ENCODE measurements at regions not wholly inside any gene's neighbourhood (a gene's known extent, or its start where the extent isn't known, plus 50 kb on each side); places are given as distances from the start of the nearest gene placed in this dataset.

GRCh38 chr3:118529554-118529953 lies 505.1 kb downstream of the IGSF11 start:
- Histone ChIP-seq H4K5ac (ENCODE audit: insufficient read length, low read depth, low read length) (no peak overlapping the region), H2BK5ac (ENCODE audit: low read depth, low read length) (no peak overlapping the region)
- WGBS, 2 experiments (ENCODE audit: extremely low coverage in 1 of 2, insufficient coverage in 1 of 2, insufficient read length in 1 of 2, insufficient replicate concordance in 2 of 2, low coverage in 1 of 2, low lambda C conversion rate in 2 of 2, missing lambda C conversion rate in 1 of 2), result 86% methylated on average over 2 of the region's 2 CpGs; no CpG with 5 or more reads in 1 of the 2 experiments
- TF ChIP-seq MAX (IDR thresholded peaks at IDR 0.05) (no peak), HDAC2 (IDR thresholded peaks at IDR 0.05; ENCODE audit: borderline replicate concordance in 1 of 2, low read depth in 2 of 2, low read length in 2 of 2) (no peak), RNF2 (IDR thresholded peaks at IDR 0.05; ENCODE audit: borderline replicate concordance, low read depth, low read length, missing control alignments, poor library complexity, severe bottlenecking) (no peak), NANOG (IDR thresholded peaks at IDR 0.05; ENCODE audit: insufficient read depth, low read depth, low read length, poor library complexity, severe bottlenecking) (no peak), CBX5 (IDR thresholded peaks at IDR 0.05; ENCODE audit: low read depth, low read length) (no peak), CTCF (IDR thresholded peaks at IDR 0.05; ENCODE audit: control extremely low read depth in 1 of 3, insufficient read depth in 1 of 3, low read depth in 1 of 3, low read length in 3 of 3) (no peak), NRF1 (IDR thresholded peaks at IDR 0.05; ENCODE audit: low read depth, low read length) (no peak), CEBPB (IDR thresholded peaks at IDR 0.05; ENCODE audit: low read depth, low read length) (no peak), EP300 (IDR thresholded peaks at IDR 0.05; ENCODE audit: borderline replicate concordance in 1 of 2, low read depth in 2 of 2, low read length in 2 of 2) (no peak), TEAD4 (IDR thresholded peaks at IDR 0.05; ENCODE audit: low read depth, low read length) (no peak), SP2 (IDR thresholded peaks at IDR 0.05; ENCODE audit: low read length) (no peak)

More at GRCh38 chr3:118529554-118529953, 505.1 kb downstream of the IGSF11 start:
- DNase-seq (ENCODE audit: low read depth in 1 of 2, low spot score in 2 of 2) (no peak), FAIRE-seq (no peak)
- Histone ChIP-seq H2BK120ac (replicated peaks; ENCODE audit: low read depth, low read length) (no peak overlapping the region), H3K4ac (replicated peaks; ENCODE audit: insufficient read length, low read depth, low read length) (no peak overlapping the region), H3K23me2 (ENCODE audit: low read depth, low read length) (no peaks in the 10 kb centered on the region), H3K4me1 (replicated peaks in 1 of 4; ENCODE audit: control insufficient read depth in 3 of 4, insufficient read depth in 4 of 4, low read length in 3 of 4) (no peaks in the 10 kb centered on the region), H3K9me3 (ENCODE audit: insufficient read depth in 2 of 2, low read depth in 1 of 2, low read length in 1 of 2) (no peaks in the 10 kb centered on the region), H3K4me3 (ENCODE audit: extremely low read depth in 1 of 4, insufficient read depth in 2 of 4, low read depth in 3 of 4, low read length in 4 of 4) (no peak overlapping the region), H3K23ac (ENCODE audit: insufficient read length) (no peak overlapping the region), H3K4me2 (ENCODE audit: insufficient read depth in 1 of 2, low read depth in 2 of 2, low read length in 2 of 2) (no peak overlapping the region), H3K27me3 (replicated peaks in 1 of 4; ENCODE audit: control insufficient read depth in 3 of 4, extremely low read depth in 1 of 4, insufficient read depth in 3 of 4, low read length in 3 of 4) (no peaks in the 10 kb centered on the region), H3K79me2 (ENCODE audit: control insufficient read depth in 1 of 2, insufficient read depth in 2 of 2, low read length in 2 of 2) (no peaks in the 10 kb centered on the region), H2AK5ac (ENCODE audit: low read depth, low read length) (no peak overlapping the region), H4K8ac (ENCODE audit: extremely low read depth, insufficient read depth, low read length) (no peak overlapping the region), H3K56ac (replicated peaks; ENCODE audit: insufficient read length, low read depth, low read length) (no peak overlapping the region), H2BK12ac (ENCODE audit: low read depth, low read length) (no peak overlapping the region), H4K20me1 (replicated peaks in 1 of 2; ENCODE audit: control insufficient read depth in 1 of 2, insufficient read depth in 2 of 2, low read length in 2 of 2) (no peaks in the 10 kb centered on the region), H3K27ac (ENCODE audit: low read depth, low read length) (no peak overlapping the region), H3K9ac (replicated peaks in 1 of 4; ENCODE audit: extremely low read depth in 1 of 4, low read depth in 3 of 4, low read length in 3 of 4) (no peak overlapping the region), H2BK15ac (ENCODE audit: low read length) (no peak overlapping the region), H2AFZ (ENCODE audit: low read length) (no peak overlapping the region), H3K79me1 (ENCODE audit: low read depth, low read length) (no peaks in the 10 kb centered on the region), H3K36me3 (ENCODE audit: control insufficient read depth in 2 of 4, insufficient read depth in 4 of 4, low read length in 3 of 4) (no peaks in the 10 kb centered on the region), H3K18ac (ENCODE audit: extremely low read depth, low read length) (no peak overlapping the region), H3K14ac (ENCODE audit: insufficient read length) (no peak overlapping the region), H4K91ac (replicated peaks; ENCODE audit: insufficient read length, low read length) (no peak overlapping the region), H2BK20ac (ENCODE audit: low read length) (no peak overlapping the region)
- ChIA-PET CTCF (ENCODE audit: partially characterized antibody) (no interaction called here), POLR2A (ENCODE audit: partially characterized antibody) (no interaction called here)
